ENCODE measurements at regions not wholly inside any gene's neighbourhood (a gene's known extent, or its start where the extent isn't known, plus 50 kb on each side); places are given as distances from the start of the nearest gene placed in this dataset.

- no peak for TF ChIP-seq CTCF (IDR thresholded peaks at IDR 0.05)
- no peak for TF ChIP-seq POLR2A (IDR thresholded peaks at IDR 0.05)
These were observed 547.2 kb downstream of the CD83 start for GRCh38 chr6:14664621-14665315.
